ENCODE measurements at regions not wholly inside any gene's neighbourhood (a gene's known extent, or its start where the extent isn't known, plus 50 kb on each side); places are given as distances from the start of the nearest gene placed in this dataset.
"Not testable (repeated sequence)": the region's sequence is repeated elsewhere in the genome, so short reads cannot be mapped to it uniquely, and the experiment has no call there.

DNA sequence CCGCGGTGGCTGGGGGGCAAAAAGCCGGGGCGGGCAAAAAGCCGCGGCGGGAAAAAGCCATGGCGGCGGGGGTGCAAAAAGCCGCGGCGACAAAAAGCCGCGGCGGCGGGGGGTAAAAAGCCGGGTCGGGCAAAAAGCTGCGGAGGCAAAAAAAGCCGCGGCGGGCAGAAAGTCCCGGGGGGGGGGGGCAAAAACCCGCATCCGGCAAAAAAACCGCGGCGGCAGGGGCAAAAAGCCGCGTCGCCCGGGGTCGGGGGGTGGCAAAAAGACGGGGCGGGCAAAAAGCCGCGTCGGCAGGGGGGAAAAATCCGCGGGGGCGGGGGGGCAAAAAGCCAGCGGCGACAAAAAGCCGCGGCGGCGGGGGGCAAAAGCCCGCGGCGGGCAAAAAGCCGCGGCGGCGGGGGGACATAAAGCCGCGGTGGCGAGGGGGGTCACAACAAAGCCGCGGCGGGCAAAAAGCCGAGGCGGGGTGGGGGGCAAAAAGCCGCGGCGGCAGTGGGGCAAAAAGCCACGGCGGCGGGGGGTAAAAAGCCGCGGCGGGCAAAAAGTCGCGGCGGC is 1634.4 kb downstream of the RPIA start:
- not testable (repeated sequence) for TF ChIP-seq EZH2 (IDR thresholded peaks at IDR 0.05; ENCODE audit: borderline replicate concordance, low read length); CTCF (IDR thresholded peaks at IDR 0.05; ENCODE audit: low read length)
